ENCODE measurements at regions not wholly inside any gene's neighbourhood (a gene's known extent, or its start where the extent isn't known, plus 50 kb on each side); places are given as distances from the start of the nearest gene placed in this dataset.
A peak's percentile ranks its signal among the peaks of the same experiment; 100 is the strongest.

DNA sequence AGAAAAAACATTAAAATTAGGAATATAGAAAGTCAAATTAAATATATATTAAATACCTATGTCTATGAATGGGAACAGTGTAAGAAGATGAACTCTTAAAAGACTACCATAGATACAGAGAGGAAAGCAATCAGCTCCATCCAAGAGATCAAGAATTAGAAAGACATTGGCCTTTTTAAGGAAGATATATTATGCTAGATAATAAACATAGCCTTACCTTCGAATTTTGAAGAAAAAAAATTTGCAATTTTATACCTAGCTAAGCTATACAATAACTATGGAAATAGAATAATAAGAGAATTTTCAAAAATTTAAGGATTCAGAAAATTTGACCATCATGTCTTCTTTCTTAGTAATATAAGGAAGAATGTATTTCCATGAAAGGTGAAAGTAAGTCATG is 74.7 kb upstream of the MYT1L start:
- Histone ChIP-seq H3K27ac (no peak overlapping the region), H3K4me1 (no peaks in the 10 kb centered on the region), H3K27me3 (no peaks in the 10 kb centered on the region), H3K9me3 (peaks cover 0 to 12% (median 0%) of the 10 kb centered on the region in 4 donors), H3K4me3 (no peak overlapping the region), H3K36me3 (no peaks in the 10 kb centered on the region)
- WGBS, 2 donors = 60 to 74% methylated on average over 1 of the region's 1 CpG
- no peak for ATAC-seq (ENCODE audit: low FRiP score in 2 of 2)
- TF ChIP-seq EP300 (IDR thresholded peaks at IDR 0.05) (no peak), POLR2AphosphoS5 (IDR thresholded peaks at IDR 0.05) (no peak), POLR2A (IDR thresholded peaks at IDR 0.05) (no peak)
- TF ChIP-seq, protein P1, sequence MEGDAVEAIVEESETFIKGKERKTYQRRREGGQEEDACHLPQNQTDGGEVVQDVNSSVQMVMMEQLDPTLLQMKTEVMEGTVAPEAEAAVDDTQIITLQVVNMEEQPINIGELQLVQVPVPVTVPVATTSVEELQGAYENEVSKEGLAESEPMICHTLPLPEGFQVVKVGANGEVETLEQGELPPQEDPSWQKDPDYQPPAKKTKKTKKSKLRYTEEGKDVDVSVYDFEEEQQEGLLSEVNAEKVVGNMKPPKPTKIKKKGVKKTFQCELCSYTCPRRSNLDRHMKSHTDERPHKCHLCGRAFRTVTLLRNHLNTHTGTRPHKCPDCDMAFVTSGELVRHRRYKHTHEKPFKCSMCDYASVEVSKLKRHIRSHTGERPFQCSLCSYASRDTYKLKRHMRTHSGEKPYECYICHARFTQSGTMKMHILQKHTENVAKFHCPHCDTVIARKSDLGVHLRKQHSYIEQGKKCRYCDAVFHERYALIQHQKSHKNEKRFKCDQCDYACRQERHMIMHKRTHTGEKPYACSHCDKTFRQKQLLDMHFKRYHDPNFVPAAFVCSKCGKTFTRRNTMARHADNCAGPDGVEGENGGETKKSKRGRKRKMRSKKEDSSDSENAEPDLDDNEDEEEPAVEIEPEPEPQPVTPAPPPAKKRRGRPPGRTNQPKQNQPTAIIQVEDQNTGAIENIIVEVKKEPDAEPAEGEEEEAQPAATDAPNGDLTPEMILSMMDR (IDR thresholded peaks at IDR 0.05) = no peak
- no peak for DNase-seq

DNA sequence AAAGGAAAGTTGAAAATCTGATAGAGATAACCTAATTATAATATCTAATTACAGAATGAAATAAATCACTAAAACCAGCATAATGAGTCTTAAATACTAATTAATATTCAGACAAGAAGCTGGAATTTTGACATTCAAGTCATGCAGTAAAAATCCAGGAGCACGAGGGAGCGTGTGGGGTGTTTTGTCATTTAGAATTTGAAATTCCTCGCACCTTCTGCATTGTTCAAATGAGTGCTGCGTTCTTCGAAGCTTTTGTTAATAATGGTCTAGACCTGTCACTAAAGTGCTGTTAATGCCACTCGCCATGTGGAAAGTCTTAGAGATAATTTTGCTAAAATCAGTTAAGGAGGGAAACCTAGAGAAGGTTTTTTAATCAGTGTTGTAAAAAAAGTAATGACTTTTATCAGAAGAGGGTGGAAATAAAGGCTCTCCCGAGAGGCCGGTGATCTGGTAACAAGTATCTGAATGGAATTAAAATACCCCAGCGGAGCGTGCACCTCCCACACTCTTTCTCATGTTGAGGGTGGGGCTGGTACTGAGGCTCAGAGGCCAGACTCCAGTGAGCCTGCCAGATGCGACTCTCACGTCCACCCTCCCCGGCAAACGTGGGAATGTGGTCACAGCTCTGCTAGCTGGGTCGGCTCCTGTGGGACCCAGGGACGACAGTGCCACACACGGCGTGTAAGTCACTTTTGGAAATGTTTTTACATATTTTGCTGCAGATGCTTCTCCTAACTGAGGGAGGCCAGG is 69.4 kb upstream of the MYT1L start:
- DNase-seq = peak in 1 of 2 donors; percentile 32
- Histone ChIP-seq H3K27ac (no peak overlapping the region), H3K4me3 (no peak overlapping the region), H3K4me1 (no peaks in the 10 kb centered on the region), H3K9me3 (peaks cover 0 to 4% (median 0%) of the 10 kb centered on the region in 4 donors), H3K27me3 (no peaks in the 10 kb centered on the region), H3K36me3 (no peaks in the 10 kb centered on the region)
- TF ChIP-seq, protein P1 (IDR thresholded peaks at IDR 0.05) = no peak
- no peak for TF ChIP-seq POLR2A (IDR thresholded peaks at IDR 0.05)
- 82% methylated on average over 12 to 18 of the region's 18 CpGs for whole genome bisulfite sequencing, 2 donors
- no peak for ATAC-seq (ENCODE audit: low FRiP score in 2 of 2)

DNA sequence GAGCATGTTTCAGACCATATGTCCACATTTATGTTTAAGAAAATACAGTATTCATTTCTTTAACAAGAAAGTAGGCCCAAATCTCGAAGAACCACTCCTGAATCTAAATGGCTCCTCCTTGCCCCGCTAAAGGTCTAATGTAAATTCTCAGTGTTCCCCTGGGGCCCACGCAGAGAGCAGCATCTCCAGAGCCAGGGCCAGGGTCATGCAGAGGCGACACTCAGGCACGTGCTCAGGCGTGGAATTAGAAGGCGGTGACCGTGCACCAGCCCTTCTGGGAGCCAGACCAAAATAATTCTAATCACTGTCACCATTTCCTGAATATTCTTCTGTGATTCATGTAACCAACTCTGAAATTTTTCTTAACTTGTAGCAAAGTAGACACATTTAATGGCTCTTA is 68.3 kb upstream of the MYT1L start:
- TF ChIP-seq POLR2A (IDR thresholded peaks at IDR 0.05) (no peak), EP300 (IDR thresholded peaks at IDR 0.05) (no peak), POLR2AphosphoS5 (IDR thresholded peaks at IDR 0.05) (no peak)
- TF ChIP-seq, protein P1 (IDR thresholded peaks at IDR 0.05) = no peak
- Histone ChIP-seq H3K4me1 (no peaks in the 10 kb centered on the region), H3K27me3 (no peaks in the 10 kb centered on the region), H3K4me3 (no peak overlapping the region), H3K36me3 (no peaks in the 10 kb centered on the region), H3K9me3 (peaks cover 0 to 3% (median 0%) of the 10 kb centered on the region in 4 donors), H3K27ac (no peak overlapping the region)
- 86% methylated on average over 8 of the region's 8 CpGs for WGBS, 2 donors
- DNase-seq (peak in 1 of 2 donors; percentile 13), ATAC-seq (ENCODE audit: low FRiP score in 2 of 2) (no peak)

DNA sequence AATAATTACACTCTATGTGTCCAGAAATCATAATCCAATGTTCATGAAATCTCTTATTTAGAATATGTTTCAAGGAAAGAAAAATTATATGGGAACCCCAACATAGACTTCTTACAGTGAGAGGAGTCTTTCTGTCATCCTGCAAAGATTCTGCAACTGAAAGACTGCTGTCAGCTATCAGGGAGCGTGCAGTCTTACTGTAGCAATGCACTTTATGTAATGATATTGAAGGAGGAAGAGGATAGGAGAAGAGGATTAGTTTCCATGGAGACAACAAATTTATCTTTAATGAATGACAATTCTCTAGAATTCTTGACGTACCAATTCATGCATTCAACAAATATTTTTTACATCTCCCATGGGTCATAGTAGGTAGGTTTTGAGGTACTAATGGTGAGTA is 61.3 kb upstream of the MYT1L start:
- H3K27ac ChIP-seq = no peak overlapping the region
- peaks cover 0 to 3% (median 0%) of the 10 kb centered on the region in 4 donors for H3K9me3 ChIP-seq
- H3K27me3 ChIP-seq = no peaks in the 10 kb centered on the region
- TF ChIP-seq POLR2A (IDR thresholded peaks at IDR 0.05) = no peak
- no peak for TF ChIP-seq EP300 (IDR thresholded peaks at IDR 0.05)
- no peak for TF ChIP-seq POLR2AphosphoS5 (IDR thresholded peaks at IDR 0.05)
- TF ChIP-seq, protein P1 (IDR thresholded peaks at IDR 0.05) = no peak
- DNase-seq = no peak
- no peak overlapping the region for H3K4me3 ChIP-seq
- no peaks in the 10 kb centered on the region for H3K4me1 ChIP-seq
- WGBS, 2 donors = 65 to 86% methylated on average over 2 of the region's 2 CpGs
- no peak for ATAC-seq (ENCODE audit: low FRiP score in 2 of 2)
- no peaks in the 10 kb centered on the region for H3K36me3 ChIP-seq

DNA sequence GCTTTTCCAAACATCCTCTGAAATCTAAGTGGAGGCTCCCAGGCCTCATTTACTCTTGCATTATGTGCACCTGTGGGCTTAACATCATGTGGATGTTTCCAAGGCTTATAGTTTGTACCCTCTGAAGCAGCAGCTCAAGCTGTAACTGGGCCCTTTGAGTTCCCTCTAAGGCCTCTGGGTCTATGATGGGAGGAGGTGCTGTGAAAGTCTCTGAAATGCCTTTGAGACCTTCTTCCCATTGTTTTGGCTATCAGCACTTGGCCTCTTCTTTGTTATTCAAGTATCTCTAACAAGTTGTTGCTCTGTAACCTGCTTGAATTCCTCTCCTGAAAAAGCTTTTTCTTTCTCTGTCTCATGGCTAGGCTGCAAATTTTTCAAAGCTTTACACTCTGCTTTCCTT is 58.1 kb upstream of the MYT1L start:
- no peak for TF ChIP-seq POLR2AphosphoS5 (IDR thresholded peaks at IDR 0.05)
- TF ChIP-seq EP300 (IDR thresholded peaks at IDR 0.05) = no peak
- TF ChIP-seq, protein P1 (IDR thresholded peaks at IDR 0.05) = no peak
- H3K9me3 ChIP-seq = no peaks in the 10 kb centered on the region
- DNase-seq (no peak), ATAC-seq (ENCODE audit: low FRiP score in 2 of 2) (no peak)
- no peak overlapping the region for H3K27ac ChIP-seq
- no peaks in the 10 kb centered on the region for H3K4me1 ChIP-seq
- no peaks in the 10 kb centered on the region for H3K36me3 ChIP-seq
- no peaks in the 10 kb centered on the region for H3K27me3 ChIP-seq
- H3K4me3 ChIP-seq = no peak overlapping the region
